ENCODE measurements at regions not wholly inside any gene's neighbourhood (a gene's known extent, or its start where the extent isn't known, plus 50 kb on each side); places are given as distances from the start of the nearest gene placed in this dataset.

- no peak for TF ChIP-seq EZH2 (IDR thresholded peaks at IDR 0.05; ENCODE audit: low read length, missing control alignments)
- no peak for TF ChIP-seq CTCF (conservative IDR thresholded peaks at IDR 0.05 in 1 of 2, IDR thresholded peaks at IDR 0.05 in 1 of 2; ENCODE audit: low read depth in 1 of 2, low read length in 2 of 2)
These were observed 162.0 kb upstream of the HAAO start for GRCh38 chr2:42954227-42954962.

All from fibroblast of lung (primary cell).